HG02571 (cell line): ENCODE measurements at regions not wholly inside any gene's neighbourhood (a gene's known extent, or its start where the extent isn't known, plus 50 kb on each side); places are given as distances from the start of the nearest gene placed in this dataset.

Experiments used
- ATAC-seq: cut with Tn5 transposase; IDR thresholded peaks from one replicate; pipeline ENCODE4 v1.9.1; 2021; ENCODE audit warnings: mild to moderate bottlenecking, moderate library complexity; ENCODE audit not compliant: unreplicated experiment

DNA sequence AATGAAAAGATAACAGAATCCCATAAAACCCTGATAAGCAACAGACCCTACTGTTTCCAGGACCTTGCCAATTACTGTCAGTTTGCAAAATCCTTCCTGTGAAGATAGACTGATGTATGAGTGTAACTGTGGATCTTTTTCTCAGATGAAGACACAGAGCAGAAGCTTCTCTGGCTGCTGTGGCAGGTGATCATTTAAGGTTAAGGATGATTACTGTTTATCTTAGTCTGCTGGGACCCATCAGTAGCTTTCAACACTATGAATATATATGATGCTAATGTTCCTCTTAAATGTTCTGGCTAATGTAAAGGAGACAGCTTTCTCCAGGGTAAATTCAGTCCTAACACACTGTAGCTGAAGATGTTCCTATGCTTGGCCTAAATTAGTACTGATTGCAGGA lies 56.0 kb upstream of the CTTNBP2 start:
- no peak for ATAC-seq

DNA sequence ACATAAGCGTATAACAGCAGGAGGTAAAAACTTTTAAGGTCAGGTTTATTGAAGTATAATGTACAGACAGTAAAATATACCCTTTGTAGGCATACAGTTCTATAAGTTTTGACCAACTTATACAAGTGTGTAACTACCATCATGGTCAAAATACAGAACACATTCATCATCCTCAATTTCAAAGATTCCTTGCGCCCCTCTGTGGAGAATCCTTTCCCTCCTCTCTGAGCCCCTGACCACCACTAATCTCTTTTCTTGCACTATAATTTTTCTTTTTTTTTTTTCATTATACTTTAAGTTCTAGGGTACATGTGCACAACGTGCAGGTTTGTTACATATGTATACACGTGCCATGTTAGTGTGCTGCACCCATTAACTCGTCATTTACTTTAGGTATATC lies 58.1 kb upstream of the CTTNBP2 start:
- no peak for ATAC-seq

DNA sequence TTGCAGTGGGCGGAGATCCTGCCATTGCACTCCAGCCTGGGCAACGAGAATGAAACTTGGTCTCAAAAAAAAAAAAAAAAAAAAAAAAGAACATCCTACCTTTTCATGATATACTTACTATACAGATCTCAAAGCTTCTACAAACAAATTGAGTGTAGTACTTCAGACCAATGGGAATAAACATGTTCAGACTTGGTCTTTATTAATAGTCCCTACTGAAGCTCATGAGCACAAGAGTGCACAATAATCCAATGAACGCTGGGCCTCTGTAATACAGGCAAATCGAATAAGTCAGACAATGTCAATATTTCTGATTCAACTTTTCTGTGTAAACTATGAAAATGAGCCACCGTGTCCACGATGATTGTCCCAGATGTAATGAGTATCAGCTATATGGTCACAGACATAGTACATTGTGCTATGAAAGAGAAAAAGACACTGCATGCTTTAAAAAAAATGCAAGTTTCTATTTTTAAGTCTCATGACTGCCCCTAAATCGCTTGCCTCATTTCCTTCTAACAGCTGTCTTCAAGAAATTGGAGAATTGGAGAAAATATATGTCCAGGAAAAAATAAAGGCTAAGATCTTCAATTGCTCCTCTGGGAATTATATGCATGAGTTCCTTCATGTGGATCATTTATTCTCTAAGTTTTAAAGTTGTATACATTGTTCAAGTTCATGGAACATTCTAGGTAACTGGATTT lies 64.0 kb upstream of the CTTNBP2 start:
- ATAC-seq: no peak

DNA sequence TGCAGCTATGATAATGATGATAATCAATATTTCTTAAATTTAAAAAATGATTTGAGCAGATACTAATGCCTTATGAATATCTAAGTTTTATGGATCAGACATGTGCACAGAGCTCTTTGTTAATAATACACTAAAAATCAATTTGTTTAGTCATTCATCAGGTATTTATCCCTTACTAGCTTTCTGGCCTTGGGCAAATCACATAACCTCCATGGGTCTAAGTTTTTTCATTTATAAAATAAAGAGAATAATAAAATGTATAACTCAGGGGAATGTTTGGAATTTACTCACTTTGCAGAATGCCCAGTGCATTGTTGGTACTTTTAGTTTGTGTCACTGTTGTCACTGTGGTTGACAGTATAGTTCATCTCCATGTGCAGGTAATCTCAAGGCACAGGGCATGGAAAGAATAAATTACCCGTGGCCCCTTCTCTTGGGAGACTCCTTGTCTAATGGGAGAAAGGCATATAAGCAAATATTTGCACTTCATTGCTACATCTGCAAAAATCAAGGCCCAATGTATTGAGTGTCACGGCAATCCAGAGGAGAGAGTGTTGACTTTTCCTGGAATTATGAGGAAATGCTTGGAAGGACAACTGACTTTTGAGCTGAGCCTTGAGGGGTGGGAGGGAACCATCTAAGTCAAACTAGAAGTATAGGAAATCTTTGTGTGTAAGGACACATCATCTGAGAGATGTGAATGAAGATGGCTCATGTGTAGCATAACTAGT lies 64.7 kb upstream of the CTTNBP2 start:
- no peak for ATAC-seq

DNA sequence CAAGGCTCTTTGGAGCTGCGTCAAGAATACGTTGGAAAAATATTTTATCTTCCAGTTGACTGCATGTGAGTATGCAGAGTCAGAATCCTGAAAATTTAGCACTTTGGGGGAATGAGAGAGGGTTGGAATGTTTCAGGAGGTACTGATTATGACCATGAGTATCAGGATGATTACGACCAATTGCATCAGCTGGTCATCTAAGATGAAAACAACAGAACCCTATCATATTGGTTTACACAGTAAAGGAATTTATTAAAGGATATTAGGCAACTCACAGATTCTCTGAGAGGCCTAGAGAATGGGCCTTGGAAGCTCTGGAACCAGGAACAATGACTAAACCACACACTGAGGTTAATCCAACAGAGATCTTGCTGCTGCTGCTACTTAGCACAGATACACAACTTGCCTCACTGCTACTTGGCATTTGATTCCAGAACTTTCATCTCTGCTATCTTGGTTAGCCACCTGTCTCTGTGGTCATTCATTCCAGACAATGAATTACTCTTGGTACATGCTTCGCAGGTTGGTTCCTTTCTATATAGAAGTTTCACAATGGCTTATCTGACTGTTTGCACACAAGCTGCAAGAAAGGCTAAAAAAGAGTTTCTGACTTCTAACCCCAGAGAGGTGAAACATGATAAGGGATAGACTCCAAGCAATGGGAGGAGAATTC lies 68.0 kb upstream of the CTTNBP2 start:
- no peak for ATAC-seq

DNA sequence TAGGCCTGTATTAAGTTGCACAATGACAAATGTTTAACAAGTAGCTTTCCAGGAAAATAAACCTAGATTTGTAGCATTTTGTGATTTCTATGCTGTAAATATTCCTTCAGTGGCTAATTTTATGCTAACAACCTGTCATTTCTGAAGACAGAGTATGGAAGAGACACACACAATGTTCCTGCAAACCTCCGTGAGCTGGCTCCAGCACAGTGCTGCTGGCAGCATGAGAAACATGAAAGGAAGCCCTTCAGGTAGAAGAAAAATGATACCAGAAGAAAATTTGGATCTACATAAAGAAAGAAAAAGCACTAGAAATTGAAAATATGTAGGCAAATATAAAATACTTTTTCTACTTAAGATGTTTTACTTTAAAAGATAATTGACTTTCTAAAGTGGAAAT lies 69.5 kb upstream of the CTTNBP2 start:
- no peak for ATAC-seq

DNA sequence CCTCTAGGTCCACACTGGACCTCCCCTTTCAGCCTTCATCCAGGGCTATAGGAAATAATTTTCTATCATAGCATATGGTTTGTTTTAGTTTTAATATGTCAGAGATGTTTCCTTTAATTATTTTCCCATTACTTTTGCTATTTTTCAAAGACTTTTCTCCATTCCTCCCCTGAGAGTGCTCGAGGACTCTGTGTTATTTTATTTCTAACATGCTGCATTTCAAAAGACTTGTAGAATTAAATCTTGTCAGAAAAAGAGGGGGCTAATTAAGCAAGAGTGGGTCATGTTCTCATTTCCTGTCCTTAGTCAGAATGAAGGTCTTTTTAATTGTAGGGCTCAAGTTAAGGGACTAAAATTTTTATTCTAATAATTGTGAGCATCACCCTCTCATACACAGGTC lies 71.6 kb upstream of the CTTNBP2 start:
- no peak for ATAC-seq

DNA sequence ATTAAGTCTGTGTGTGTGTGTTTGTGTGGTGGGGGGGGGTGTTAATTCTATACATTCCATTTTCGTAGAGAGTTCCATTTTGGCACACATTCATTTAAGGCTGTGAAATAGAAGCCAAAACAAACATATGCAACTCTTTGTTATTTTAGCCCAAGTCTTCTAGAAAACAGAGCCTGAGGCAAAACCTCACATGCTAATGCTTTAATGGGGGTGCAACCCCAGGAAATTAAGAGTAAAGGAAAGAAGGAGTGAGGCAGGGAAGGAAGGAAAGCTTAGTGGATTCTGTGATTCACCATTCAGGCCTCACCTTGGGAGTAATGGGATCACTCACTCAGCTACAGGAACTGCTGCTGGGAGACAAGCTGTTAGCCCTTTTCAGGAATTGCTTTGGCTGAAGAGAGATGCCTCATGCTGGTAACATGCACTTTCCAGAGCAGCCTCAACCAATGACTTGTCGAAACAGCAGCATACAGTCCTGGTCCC lies 73.0 kb upstream of the CTTNBP2 start:
- no peak for ATAC-seq

DNA sequence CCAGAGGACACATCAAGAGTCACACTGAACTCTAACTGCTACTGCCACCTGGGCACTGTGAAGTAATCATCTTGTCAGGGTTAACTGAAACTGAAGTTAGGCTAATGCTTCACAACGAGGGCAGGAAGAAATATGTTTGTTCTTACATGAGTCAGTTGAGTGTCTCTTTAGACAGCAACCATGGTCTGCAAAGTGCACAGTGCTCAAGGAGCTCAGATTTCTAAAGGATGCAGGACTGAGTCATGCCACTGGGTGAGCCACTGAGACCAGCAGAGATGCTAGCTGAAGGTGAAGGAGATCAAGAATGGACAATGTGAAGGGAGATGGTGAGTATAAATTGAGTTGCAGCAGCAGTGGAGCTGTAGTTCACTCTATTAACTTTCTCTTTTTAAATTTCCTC lies 76.0 kb upstream of the CTTNBP2 start:
- ATAC-seq: no peak

DNA sequence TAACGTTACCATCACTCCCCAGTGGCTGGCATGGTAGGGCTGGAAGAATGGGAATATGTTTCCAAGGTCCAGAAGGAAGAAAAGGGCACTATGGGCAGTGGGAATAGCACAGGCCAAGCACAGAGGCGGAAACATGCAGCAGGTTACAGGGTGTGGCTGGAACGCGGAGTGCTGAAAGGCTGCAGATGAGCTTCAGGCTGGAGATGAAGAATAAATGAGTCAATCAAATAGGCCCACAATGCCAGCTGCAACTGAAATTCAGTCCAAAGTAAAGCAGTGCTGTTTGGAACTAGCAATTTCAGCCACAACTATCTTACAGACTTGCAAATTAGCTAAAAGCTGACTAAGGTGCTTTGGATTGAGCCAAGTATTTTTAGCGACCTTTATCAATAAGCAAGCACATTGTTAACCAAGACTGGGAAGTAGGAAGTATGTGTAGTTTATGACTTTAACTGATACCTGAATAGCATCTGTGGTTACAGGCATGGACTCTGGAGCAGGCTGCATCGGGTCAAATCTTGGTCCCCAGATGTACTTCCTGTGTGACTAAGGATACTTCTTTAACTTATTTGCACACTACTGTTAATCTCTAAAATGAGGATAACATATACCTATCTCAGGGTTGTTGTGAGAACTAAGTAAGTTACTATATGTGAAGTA lies 77.5 kb upstream of the CTTNBP2 start:
- ATAC-seq: no peak

DNA sequence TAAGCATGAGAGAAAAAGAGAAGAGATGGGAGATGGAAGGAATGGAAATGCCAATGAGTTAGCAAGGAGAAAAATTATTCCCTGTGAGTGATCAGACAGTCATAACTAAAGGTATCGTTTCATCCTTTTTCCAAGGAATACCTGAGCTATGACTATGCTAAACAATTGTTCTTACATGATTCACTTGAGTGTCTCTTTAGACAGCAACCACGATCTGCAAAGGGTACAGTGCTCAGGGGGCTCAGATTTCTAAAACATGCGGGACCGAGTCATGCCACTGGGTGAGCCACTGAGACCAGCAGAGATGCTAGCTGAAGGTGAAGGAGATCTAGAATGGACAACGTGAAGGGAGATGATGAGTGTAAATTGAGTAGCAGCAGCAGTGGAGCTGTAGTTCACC lies 78.0 kb upstream of the CTTNBP2 start:
- no peak for ATAC-seq

DNA sequence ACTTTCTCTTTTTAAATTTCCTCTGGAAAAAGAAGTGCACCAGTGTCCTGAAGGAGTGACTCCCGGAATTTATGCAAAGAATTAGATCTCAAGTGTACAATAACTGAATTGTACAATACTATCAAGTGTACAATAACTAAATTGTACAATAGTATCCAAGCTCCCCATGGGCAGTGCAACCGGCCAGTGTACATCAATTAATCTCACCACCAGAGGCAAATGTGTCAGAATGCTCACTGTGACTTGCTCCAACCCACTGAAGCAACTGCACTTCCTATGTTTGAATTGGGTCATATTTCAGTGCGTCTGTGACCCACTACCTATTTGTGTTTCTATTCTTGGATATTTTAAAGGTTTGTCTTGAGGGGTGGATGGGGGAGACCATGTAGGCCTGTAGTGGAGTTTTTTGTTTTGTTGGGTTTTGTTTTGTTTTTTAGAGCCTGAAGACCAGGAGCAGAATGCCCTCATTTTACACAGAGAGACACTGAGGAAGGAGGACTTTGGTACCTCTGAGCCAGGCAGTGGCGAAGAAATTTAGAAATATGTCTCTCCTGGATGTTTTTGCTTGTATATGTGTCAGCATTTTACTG lies 78.5 kb upstream of the CTTNBP2 start:
- ATAC-seq: no peak

DNA sequence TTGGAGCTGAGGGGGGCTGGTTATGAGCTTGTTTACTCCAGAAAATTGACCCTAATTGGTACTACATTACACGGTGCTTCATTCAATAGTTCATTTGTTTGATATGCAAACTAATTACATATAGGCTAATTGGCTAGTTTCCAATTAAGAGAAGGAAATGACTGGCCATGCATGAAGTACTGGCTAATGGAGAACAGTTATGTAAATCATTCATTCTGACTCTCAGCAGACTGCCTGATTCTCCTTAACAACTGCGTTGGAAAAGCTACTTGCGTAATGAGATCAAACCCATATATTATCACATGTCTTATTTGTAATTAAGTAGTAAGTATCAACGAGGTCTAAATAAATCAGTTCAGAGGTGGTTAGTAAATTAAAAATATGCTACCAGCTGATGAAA lies 81.8 kb upstream of the CTTNBP2 start:
- no peak for ATAC-seq

DNA sequence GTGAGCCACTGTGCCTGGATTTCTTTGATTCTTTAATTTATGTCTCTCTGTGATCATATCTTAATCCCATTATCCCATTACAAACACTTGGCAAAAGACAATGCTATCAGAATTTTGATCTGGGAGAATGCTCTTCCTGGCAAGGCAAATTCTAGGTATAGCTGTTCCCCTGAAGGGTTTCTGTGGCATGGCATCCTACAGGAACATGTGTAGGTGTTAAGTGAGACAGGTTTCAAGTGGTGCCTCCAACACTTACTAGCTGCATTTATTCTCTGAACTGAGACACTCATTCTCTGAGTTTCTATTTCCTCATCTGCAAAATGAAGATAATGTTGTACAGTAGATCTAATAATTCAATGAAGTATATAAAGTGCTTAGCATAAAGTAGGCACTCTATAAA lies 87.1 kb upstream of the CTTNBP2 start:
- no peak for ATAC-seq

DNA sequence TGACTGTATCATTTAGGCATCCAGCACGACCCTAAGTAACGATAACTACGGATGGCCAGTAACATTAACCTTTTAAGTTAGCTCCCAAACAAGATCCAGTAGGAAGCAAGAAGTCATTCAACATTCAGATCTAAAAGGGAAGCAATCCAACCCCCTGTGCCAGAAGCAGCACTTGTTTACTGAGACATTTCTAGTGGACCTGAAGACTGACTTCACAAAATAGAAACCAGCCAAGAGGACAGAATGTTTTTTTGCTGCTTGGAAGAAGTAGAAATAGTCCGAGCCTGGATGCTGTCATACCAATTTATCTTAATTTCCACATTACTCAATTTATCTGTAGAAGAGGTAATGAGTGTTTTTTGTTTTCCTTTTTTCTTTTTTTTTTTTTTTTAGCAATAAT lies 88.0 kb upstream of the CTTNBP2 start:
- ATAC-seq: no peak

DNA sequence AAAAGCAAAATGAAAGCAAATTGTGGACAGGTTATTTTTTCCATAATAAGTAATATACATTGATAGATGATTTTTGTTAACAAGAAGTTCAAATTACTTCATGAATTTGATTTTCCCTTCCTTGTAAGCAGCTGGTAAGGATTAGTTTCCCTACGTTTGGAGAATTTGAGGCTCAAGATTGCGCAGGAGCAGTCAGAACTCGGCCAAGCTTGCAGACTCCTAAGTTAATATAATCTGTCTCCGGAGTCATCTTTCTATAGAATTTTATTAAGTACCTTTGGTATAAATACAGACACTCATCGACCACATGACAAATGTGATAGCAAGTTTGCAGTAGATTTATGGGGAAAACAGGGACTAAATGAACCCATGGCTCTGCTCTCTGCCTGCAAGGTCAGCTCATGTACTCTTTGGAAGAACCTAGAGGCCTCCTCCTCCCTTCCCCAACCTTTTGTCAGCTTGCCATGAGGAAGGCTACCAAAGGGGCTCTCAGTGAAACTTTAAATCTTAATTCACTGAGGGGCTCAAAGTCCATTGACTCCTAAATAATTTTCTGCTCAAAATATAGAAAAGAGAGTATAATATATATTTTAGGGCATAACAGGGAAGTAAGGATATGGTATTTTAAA lies 89.2 kb upstream of the CTTNBP2 start:
- ATAC-seq: no peak

DNA sequence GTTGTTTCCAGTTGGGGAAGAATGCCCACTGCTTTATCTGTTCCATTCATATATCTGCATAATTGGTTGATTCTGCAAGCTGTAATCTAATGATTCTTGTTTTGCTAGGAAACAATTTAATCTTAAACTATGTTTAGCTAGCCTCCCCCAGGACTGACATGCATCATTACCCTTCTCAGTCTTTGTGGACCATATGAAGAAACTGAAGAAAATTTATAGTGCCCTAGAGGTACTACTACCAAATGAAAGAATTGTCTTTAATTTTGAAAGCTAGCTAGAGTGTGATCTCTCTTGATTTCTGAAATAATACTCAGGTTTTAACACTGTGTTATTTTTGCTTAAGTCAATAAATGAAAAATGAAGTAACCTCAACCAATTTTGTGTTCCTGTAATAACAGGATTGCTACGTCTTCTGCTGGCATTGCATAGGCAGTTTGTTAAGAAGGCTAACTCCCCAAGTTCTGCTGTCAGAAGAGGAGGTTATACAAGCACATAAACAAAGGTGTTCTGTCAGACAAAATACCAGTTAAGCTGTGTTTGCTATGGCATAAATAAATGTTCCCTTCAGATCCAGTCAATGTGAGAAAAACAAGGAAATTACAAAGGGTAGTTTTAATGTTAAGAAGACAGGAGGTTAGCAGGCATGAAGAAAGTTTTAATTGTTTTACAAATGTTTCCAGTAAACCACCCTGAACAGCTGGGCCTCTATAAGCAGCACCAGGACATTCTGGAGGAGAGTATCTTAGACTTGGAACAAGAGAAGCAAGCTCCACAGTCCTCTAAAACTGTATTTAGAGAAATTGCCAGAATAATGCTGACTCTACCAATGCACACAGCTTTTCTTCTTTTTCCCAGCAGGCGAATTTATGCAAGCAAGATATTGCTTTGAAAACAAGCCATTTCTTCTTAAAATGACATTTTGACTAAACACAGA lies 90.3 kb upstream of the CTTNBP2 start:
- no peak for ATAC-seq

DNA sequence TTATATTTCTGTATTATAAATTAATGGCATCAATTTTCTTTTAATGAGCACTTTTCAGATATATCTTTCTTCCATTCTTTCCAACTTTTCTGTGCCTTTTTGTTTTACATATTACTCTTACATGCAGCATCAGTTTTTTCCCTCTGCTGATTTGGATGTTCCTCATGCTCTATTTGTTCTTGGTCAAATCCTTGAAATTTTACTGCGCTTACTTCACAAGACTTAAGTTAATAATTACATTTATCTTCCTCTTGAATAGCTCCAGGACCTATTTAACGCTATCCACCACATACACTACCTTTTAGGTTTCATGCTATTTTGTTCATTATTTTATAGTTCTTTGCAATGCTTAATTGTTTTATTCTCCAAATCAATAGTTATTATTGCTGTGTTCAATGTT lies 97.6 kb upstream of the CTTNBP2 start:
- no peak for ATAC-seq

DNA sequence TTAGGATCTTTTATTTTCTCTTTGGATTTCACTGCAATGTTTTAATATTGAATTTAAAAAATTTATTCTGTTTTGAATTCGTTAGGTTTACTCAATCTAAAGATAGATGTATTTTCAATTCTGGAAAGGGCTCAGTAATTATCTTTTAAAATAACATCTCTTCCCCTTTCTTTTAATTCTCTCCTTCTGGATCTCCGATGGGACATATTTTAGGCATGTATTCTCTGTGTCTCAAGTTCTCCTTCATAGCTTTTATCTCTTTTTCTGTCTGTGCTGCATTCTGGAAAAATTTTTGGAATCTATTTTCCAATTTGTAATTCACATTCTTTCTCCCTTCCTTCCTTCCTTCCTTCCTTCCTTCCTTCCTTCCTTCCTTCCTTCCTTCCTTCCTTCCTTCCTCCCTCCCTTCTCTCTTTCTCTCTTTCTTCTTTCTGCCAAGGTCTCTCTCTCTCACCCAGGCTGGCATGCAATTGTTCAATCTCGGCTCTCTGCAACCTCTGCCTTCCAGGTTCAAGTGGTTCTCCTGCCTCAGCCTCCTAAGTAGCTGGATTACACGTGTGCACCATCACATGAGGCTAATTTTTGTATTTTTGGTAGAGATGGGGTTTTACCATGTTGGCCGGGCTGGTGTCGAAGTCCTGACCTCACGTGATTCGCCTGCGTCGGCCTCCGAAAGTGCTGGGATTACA lies 98.5 kb upstream of the CTTNBP2 start:
- no peak for ATAC-seq
